ENCODE measurements at regions not wholly inside any gene's neighbourhood (a gene's known extent, or its start where the extent isn't known, plus 50 kb on each side); places are given as distances from the start of the nearest gene placed in this dataset.

DNA sequence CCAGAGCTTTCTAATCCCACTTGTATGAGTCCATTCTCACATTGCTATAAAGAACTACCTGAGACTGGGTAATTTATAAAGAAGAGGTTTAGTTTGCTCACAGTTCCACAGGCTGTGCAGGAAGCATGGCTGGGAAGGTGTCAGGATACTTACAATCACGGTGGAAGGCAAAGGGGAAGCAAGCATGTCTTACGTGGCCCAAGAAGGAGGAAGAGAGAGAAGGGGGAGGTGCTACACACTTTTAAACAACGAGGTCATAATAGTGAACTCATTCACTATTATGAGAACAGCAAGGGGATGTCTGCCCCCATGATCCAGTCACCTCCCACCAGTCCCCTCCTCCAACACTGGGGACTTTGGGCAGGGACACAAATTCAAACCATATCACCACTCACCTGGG lies 67.8 kb downstream of the TTC32 start:
- no peaks in the 10 kb centered on the region; a peak in 1 of 4 replicates for H3K4me1 Mint-ChIP-seq
- no peaks in the 10 kb centered on the region for H3K36me3 Mint-ChIP-seq (ENCODE audit: insufficient read depth in 1 of 3, low read depth in 3 of 3)
- TF ChIP-seq, protein P1, sequence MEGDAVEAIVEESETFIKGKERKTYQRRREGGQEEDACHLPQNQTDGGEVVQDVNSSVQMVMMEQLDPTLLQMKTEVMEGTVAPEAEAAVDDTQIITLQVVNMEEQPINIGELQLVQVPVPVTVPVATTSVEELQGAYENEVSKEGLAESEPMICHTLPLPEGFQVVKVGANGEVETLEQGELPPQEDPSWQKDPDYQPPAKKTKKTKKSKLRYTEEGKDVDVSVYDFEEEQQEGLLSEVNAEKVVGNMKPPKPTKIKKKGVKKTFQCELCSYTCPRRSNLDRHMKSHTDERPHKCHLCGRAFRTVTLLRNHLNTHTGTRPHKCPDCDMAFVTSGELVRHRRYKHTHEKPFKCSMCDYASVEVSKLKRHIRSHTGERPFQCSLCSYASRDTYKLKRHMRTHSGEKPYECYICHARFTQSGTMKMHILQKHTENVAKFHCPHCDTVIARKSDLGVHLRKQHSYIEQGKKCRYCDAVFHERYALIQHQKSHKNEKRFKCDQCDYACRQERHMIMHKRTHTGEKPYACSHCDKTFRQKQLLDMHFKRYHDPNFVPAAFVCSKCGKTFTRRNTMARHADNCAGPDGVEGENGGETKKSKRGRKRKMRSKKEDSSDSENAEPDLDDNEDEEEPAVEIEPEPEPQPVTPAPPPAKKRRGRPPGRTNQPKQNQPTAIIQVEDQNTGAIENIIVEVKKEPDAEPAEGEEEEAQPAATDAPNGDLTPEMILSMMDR (conservative IDR thresholded peaks at IDR 0.05), result no peak

More for the DNA sequence above, 67.8 kb downstream of the TTC32 start:
- H3K79me1 ChIP-seq (ENCODE audit: insufficient read depth, low read depth, low read length, poor library complexity, severe bottlenecking), result no peaks in the 10 kb centered on the region
- H3K4me1 ChIP-seq (ENCODE audit: insufficient read depth, low read length), result no peaks in the 10 kb centered on the region
- no peak overlapping the region for H2BK5ac ChIP-seq (ENCODE audit: insufficient read length, low read length)
- no peak overlapping the region for H2BK20ac ChIP-seq (ENCODE audit: low read depth, low read length, poor library complexity, severe bottlenecking)
- no peak overlapping the region for H4K5ac ChIP-seq (ENCODE audit: insufficient read length, low read depth, low read length)
- H3K27me3 ChIP-seq (ENCODE audit: insufficient read depth, low read length), result no peaks in the 10 kb centered on the region
- H2BK12ac ChIP-seq (ENCODE audit: insufficient read length, low read depth, low read length), result no peak overlapping the region
- H2BK15ac ChIP-seq (ENCODE audit: low read depth, low read length), result no peak overlapping the region
- H2AFZ ChIP-seq (ENCODE audit: low read length), result no peak overlapping the region
- Mint-ChIP-seq H3K9me3 (no peaks in the 10 kb centered on the region), H3K4me3 (no peak overlapping the region), H3K27me3 (ENCODE audit: low read depth) (peaks cover 15% of the 10 kb centered on the region), H3K27ac (peak overlapping the region in 1 of 3 experiments; percentile 46; a peak in 1 of 7 replicates)
- no peak overlapping the region for H3K56ac ChIP-seq (ENCODE audit: insufficient read length, low read depth, low read length)
- H3K79me2 ChIP-seq (ENCODE audit: insufficient read depth, low read length), result no peaks in the 10 kb centered on the region
- no peak overlapping the region for H3T11ph ChIP-seq (ENCODE audit: low read length)
- no peak overlapping the region for H3K9ac ChIP-seq (ENCODE audit: extremely low read depth, insufficient read length, low read length)
- no peak overlapping the region for H3K4me2 ChIP-seq (ENCODE audit: insufficient read depth, insufficient read length, low read length)
- H3K4ac ChIP-seq (ENCODE audit: low read depth, low read length), result no peak overlapping the region
- H2BK120ac ChIP-seq (ENCODE audit: low read depth, low read length, poor library complexity, severe bottlenecking), result no peak overlapping the region
- WGBS (ENCODE audit: extremely low coverage, insufficient read length, low lambda C conversion rate), result no CpG with 5 or more reads among the region's 3 CpGs
- no peak overlapping the region for H3K14ac ChIP-seq (ENCODE audit: insufficient read depth, low read length)
- no peak overlapping the region for H2AK5ac ChIP-seq (ENCODE audit: insufficient read length, low read length)
- H4K20me1 ChIP-seq (ENCODE audit: control insufficient read depth, insufficient read depth, insufficient read length), result no peaks in the 10 kb centered on the region
- H3K9me3 ChIP-seq (ENCODE audit: control insufficient read depth, low read depth, low read length), result no peaks in the 10 kb centered on the region
- H4K91ac ChIP-seq (ENCODE audit: insufficient read length, low read depth, low read length), result no peak overlapping the region
- H3K23me2 ChIP-seq (ENCODE audit: insufficient read length, low read depth, low read length, poor library complexity, severe bottlenecking), result no peaks in the 10 kb centered on the region
- H3K23ac ChIP-seq (ENCODE audit: insufficient read length, low read depth, low read length), result no peak overlapping the region
- H4K8ac ChIP-seq (replicated peaks; ENCODE audit: insufficient read length, low read depth, low read length), result no peak overlapping the region
- no peak overlapping the region for H3K27ac ChIP-seq (ENCODE audit: insufficient read length, low read depth, low read length)
- no peak for DNase-seq
- no peak overlapping the region for H3K18ac ChIP-seq (ENCODE audit: insufficient read length, low read depth, low read length)

All from H9 (cell line).